ENCODE measurements at regions not wholly inside any gene's neighbourhood (a gene's known extent, or its start where the extent isn't known, plus 50 kb on each side); places are given as distances from the start of the nearest gene placed in this dataset.

DNA sequence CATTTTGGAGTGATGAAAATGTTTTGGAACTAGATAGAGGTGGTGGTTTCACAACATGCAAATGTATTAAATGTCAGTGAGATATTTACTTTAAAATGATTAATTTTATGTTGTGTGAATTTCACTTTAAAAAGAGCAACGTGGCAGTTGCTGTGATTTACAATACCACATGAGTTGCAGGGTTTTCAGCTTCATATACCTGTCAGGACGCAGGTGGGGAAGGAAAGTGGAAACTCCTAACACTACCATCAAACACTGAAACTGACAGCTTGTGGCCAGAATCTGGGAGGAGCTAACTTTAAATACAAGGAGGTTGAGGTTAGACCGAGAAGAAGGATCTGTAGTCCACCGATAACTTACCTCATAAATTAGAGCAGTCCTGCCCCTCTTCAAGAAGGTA is 168.9 kb upstream of the TMEM72 start:
- no peak overlapping the region for H3K4me3 Mint-ChIP-seq
- WGBS (ENCODE audit: insufficient coverage): no CpG with 5 or more reads among the region's 4 CpGs

GRCh38 chr10:44743535-44743934 is 167.6 kb upstream of the TMEM72 start:
- peaks cover 10% of the 10 kb centered on the region for H3K27me3 Mint-ChIP-seq
- no peaks in the 10 kb centered on the region for H4K20me1 ChIP-seq (ENCODE audit: control insufficient read depth, insufficient read depth, low read length, poor library complexity, severe bottlenecking)
- no peaks in the 10 kb centered on the region for H3K36me3 ChIP-seq (replicated peaks in 1 of 2; ENCODE audit: control extremely low read depth in 1 of 2, control insufficient read depth in 1 of 2, extremely low read depth in 1 of 2, insufficient read depth in 2 of 2, low read length in 1 of 2)
- H3K27ac Mint-ChIP-seq: no peak overlapping the region
- ATAC-seq (ENCODE audit: low read depth) (no peak), DNase-seq (no peak)
- H3K9ac ChIP-seq (ENCODE audit: low read length): no peak overlapping the region
- POLR2A ChIA-PET: no interaction called here
- WGBS (ENCODE audit: insufficient coverage): no CpG with 5 or more reads among the region's 1 CpG
- H3K9me3 Mint-ChIP-seq (ENCODE audit: insufficient read depth): peaks cover 2% of the 10 kb centered on the region
- H2AFZ ChIP-seq (ENCODE audit: insufficient read depth, low read depth, low read length, poor library complexity, severe bottlenecking): no peak overlapping the region
- H3K4me3 Mint-ChIP-seq: no peak overlapping the region
- peaks cover 0 to 5% (median 0%) of the 10 kb centered on the region in 4 experiments for H3K27me3 ChIP-seq (replicated peaks in 1 of 4; ENCODE audit: control extremely low read depth in 1 of 4, control insufficient read depth in 3 of 4, insufficient read depth in 4 of 4, low read length in 3 of 4)
- peaks cover 0 to 4% (median 0%) of the 10 kb centered on the region in 3 donors for H3K9me3 ChIP-seq (ENCODE audit: control extremely low read depth in 1 of 3, control insufficient read depth in 2 of 3, insufficient read depth in 1 of 3, low read length in 2 of 3)
- H3K4me1 Mint-ChIP-seq: no peaks in the 10 kb centered on the region
- intact Hi-C loops (cut with micrococcal nuclease): no loop called here
- no peaks in the 10 kb centered on the region for H3K4me1 ChIP-seq (ENCODE audit: control insufficient read depth in 2 of 2, insufficient read depth in 2 of 2, low read length in 2 of 2)
- no peaks in the 10 kb centered on the region for H3K79me2 ChIP-seq (ENCODE audit: control insufficient read depth, insufficient read depth, low read length)
- CTCF ChIA-PET: no interaction called here
- H3K27ac ChIP-seq (ENCODE audit: low read length in 2 of 2): no peak overlapping the region
- H3K4me2 ChIP-seq (replicated peaks; ENCODE audit: low read depth, low read length, poor library complexity, severe bottlenecking): no peak overlapping the region
- no peak overlapping the region for H3K4me3 ChIP-seq (ENCODE audit: control extremely low read depth in 1 of 5, extremely low read depth in 1 of 5, insufficient read depth in 1 of 5, low read depth in 2 of 5, low read length in 4 of 5)
- no peak for TF ChIP-seq CTCF (IDR thresholded peaks at IDR 0.05)
- no peak for TF ChIP-seq EZH2 (IDR thresholded peaks at IDR 0.05; ENCODE audit: borderline replicate concordance, insufficient read depth, low read depth, low read length, poor library complexity, severe bottlenecking)

More for the DNA sequence above, 168.9 kb upstream of the TMEM72 start:
- peaks cover 19% of the 10 kb centered on the region for H3K27me3 Mint-ChIP-seq
- H3K9me3 ChIP-seq (ENCODE audit: control extremely low read depth in 1 of 3, control insufficient read depth in 2 of 3, insufficient read depth in 1 of 3, low read length in 2 of 3): no peaks in the 10 kb centered on the region
- H4K20me1 ChIP-seq (ENCODE audit: control insufficient read depth, insufficient read depth, low read length, poor library complexity, severe bottlenecking): no peaks in the 10 kb centered on the region
- H3K27ac Mint-ChIP-seq: no peak overlapping the region
- no peak overlapping the region for H3K27ac ChIP-seq (ENCODE audit: low read length in 2 of 2)
- no peak overlapping the region for H2AFZ ChIP-seq (ENCODE audit: insufficient read depth, low read depth, low read length, poor library complexity, severe bottlenecking)
- peaks cover 3% of the 10 kb centered on the region for H3K9me3 Mint-ChIP-seq (ENCODE audit: insufficient read depth)
- H3K36me3 ChIP-seq (replicated peaks in 1 of 2; ENCODE audit: control extremely low read depth in 1 of 2, control insufficient read depth in 1 of 2, extremely low read depth in 1 of 2, insufficient read depth in 2 of 2, low read length in 1 of 2): no peaks in the 10 kb centered on the region
- H3K4me2 ChIP-seq (replicated peaks; ENCODE audit: low read depth, low read length, poor library complexity, severe bottlenecking): no peak overlapping the region
- H3K4me3 ChIP-seq (ENCODE audit: control extremely low read depth in 1 of 5, extremely low read depth in 1 of 5, insufficient read depth in 1 of 5, low read depth in 2 of 5, low read length in 4 of 5): no peak overlapping the region
- H3K4me1 Mint-ChIP-seq: no peaks in the 10 kb centered on the region
- POLR2A ChIA-PET: no interaction called here
- intact Hi-C loops (cut with micrococcal nuclease): no loop called here
- CTCF ChIA-PET: no interaction called here
- no peaks in the 10 kb centered on the region for H3K4me1 ChIP-seq (ENCODE audit: control insufficient read depth in 2 of 2, insufficient read depth in 2 of 2, low read length in 2 of 2)
- ATAC-seq (ENCODE audit: low read depth) (no peak), DNase-seq (no peak)
- no peak overlapping the region for H3K9ac ChIP-seq (ENCODE audit: low read length)
- peaks cover 0 to 9% (median 0%) of the 10 kb centered on the region in 4 experiments for H3K27me3 ChIP-seq (replicated peaks in 1 of 4; ENCODE audit: control extremely low read depth in 1 of 4, control insufficient read depth in 3 of 4, insufficient read depth in 4 of 4, low read length in 3 of 4)
- H3K79me2 ChIP-seq (ENCODE audit: control insufficient read depth, insufficient read depth, low read length): no peaks in the 10 kb centered on the region
- TF ChIP-seq EZH2 (IDR thresholded peaks at IDR 0.05; ENCODE audit: borderline replicate concordance, insufficient read depth, low read depth, low read length, poor library complexity, severe bottlenecking): no peak
- no peak for TF ChIP-seq CTCF (IDR thresholded peaks at IDR 0.05)

All from B cell (primary cell).